ENCODE measurements at regions not wholly inside any gene's neighbourhood (a gene's known extent, or its start where the extent isn't known, plus 50 kb on each side); places are given as distances from the start of the nearest gene placed in this dataset.

DNA sequence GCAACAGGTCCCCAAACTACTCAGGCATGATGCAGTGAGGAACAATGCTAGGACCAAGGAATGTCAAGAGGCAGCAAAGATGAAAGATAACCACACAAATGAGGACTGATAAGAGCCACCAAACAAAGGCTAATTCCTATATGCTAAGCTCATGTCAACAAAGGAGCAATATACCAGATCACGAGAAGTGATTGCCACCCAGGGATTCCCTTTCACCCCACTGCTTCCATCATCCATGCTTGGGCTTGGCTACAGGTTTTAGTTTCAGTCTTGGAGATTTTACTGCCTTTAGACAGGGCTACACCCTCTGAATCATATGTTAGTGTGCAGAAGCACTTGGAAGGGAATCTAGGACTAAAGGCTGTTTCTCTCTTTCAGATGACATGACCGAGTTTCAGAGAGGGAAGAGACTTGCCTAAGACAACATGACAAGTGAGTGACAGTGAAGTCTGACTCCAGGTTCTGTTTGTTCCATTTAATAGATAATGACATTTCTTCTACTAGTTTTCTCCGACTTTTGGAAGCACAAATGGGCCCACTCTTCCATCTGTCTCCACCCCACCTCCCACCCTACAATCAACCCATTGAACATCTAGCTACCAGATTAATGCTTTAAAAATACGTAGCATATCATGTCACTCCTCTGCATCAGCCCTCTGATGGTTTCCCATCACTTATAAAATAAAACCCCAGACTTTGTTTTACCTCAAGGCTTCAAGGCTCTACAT, 173.5 kb upstream of the LRRN1 start:
- intact Hi-C loops (cut with DNase I; ENCODE audit: low total_unique reads) (no loop called here), in situ Hi-C loops (cut with MboI; ENCODE audit: low pct_ligation_motif_present in 1 of 4, low pct_unique_long_range_greater_than_20kb in 1 of 4, low sequenced_read_pairs in 3 of 4) (no loop called here)
- Histone ChIP-seq H3K4me3 (no peak overlapping the region), H3K4me1 (peaks cover 0 to 3% (median 0%) of the 10 kb centered on the region in 4 donors), H3K9me3 (no peaks in the 10 kb centered on the region), H3K27me3 (no peaks in the 10 kb centered on the region), H3K36me3 (no peaks in the 10 kb centered on the region), H3K27ac (peak overlapping the region in 2 of 4 donors; percentile 16 to 51)
- 52 to 71% methylated on average over 3 to 4 of the region's 4 CpGs for WGBS, 2 donors (ENCODE audit: low coverage in 1 of 2)
- TF ChIP-seq POLR2A (IDR thresholded peaks at IDR 0.05) (no peak), POLR2AphosphoS5 (IDR thresholded peaks at IDR 0.05) (no peak), EP300 (IDR thresholded peaks at IDR 0.05; ENCODE audit: low read depth) (no peak)
- TF ChIP-seq, protein P1, sequence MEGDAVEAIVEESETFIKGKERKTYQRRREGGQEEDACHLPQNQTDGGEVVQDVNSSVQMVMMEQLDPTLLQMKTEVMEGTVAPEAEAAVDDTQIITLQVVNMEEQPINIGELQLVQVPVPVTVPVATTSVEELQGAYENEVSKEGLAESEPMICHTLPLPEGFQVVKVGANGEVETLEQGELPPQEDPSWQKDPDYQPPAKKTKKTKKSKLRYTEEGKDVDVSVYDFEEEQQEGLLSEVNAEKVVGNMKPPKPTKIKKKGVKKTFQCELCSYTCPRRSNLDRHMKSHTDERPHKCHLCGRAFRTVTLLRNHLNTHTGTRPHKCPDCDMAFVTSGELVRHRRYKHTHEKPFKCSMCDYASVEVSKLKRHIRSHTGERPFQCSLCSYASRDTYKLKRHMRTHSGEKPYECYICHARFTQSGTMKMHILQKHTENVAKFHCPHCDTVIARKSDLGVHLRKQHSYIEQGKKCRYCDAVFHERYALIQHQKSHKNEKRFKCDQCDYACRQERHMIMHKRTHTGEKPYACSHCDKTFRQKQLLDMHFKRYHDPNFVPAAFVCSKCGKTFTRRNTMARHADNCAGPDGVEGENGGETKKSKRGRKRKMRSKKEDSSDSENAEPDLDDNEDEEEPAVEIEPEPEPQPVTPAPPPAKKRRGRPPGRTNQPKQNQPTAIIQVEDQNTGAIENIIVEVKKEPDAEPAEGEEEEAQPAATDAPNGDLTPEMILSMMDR (IDR thresholded peaks at IDR 0.05), result no peak
- no peak for DNase-seq

DNA sequence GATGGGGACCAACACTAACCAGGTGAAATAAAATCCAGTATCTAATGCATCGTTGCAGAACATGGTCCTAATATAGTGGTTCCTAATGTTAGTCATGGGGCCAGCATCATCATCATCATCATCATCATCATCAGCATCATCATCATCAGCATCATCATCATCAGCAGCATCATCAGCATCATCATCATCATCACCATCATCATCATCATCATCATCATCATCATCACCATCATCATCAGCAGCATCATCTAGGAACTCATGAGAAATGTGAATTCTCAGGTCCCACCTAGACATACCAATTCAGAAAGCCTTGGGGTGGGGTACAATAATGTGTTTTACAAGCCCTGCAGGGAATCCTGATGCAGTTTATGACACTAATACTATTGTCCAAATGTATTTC, 179.4 kb upstream of the LRRN1 start:
- TF ChIP-seq POLR2AphosphoS5 (IDR thresholded peaks at IDR 0.05), result no peak
- no peak for TF ChIP-seq EP300 (IDR thresholded peaks at IDR 0.05; ENCODE audit: low read depth)
- TF ChIP-seq, protein P1 (IDR thresholded peaks at IDR 0.05), result no peak
- no peak for TF ChIP-seq POLR2A (IDR thresholded peaks at IDR 0.05)
- Histone ChIP-seq H3K36me3 (no peaks in the 10 kb centered on the region), H3K4me1 (no peaks in the 10 kb centered on the region), H3K9me3 (no peaks in the 10 kb centered on the region), H3K27me3 (no peaks in the 10 kb centered on the region), H3K4me3 (no peak overlapping the region), H3K27ac (no peak overlapping the region)
- DNase-seq, result no peak
- intact Hi-C loops (cut with DNase I; ENCODE audit: low total_unique reads) (no loop called here), in situ Hi-C loops (cut with MboI; ENCODE audit: low pct_ligation_motif_present in 1 of 4, low pct_unique_long_range_greater_than_20kb in 1 of 4, low sequenced_read_pairs in 3 of 4) (no loop called here)
- WGBS, 2 donors (ENCODE audit: low coverage in 1 of 2), result 79 to 100% methylated on average over 1 of the region's 1 CpG

DNA sequence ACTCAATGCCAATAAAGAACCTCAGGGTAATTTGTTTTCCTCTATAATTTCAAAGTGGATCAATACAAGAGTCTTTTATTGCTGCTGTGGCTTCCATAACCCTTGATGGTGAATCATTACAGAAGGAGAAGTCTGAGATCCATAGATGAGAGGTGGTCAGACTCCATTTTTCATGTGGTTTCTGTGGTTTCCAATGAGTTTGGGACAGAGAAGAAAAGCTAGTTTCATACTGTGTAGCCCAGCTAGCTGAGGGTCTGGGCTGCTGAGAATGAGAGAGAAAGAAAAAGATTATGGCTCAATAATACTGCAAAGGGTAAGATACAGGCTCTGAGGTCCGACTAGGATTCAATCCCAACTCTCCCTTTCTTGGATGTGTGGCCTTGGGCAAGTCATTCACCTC, 180.6 kb upstream of the LRRN1 start:
- Histone ChIP-seq H3K4me1 (no peaks in the 10 kb centered on the region), H3K9me3 (no peaks in the 10 kb centered on the region), H3K27ac (no peak overlapping the region), H3K4me3 (no peak overlapping the region), H3K36me3 (no peaks in the 10 kb centered on the region), H3K27me3 (no peaks in the 10 kb centered on the region)
- intact Hi-C loops (cut with DNase I; ENCODE audit: low total_unique reads) (no loop called here), in situ Hi-C loops (cut with MboI; ENCODE audit: low pct_ligation_motif_present in 1 of 4, low pct_unique_long_range_greater_than_20kb in 1 of 4, low sequenced_read_pairs in 3 of 4) (no loop called here)
- TF ChIP-seq POLR2A (IDR thresholded peaks at IDR 0.05), result no peak
- TF ChIP-seq, protein P1 (IDR thresholded peaks at IDR 0.05), result no peak
- no peak for TF ChIP-seq POLR2AphosphoS5 (IDR thresholded peaks at IDR 0.05)
- TF ChIP-seq EP300 (IDR thresholded peaks at IDR 0.05; ENCODE audit: low read depth), result no peak
- DNase-seq, result no peak
- WGBS, 2 donors (ENCODE audit: low coverage in 1 of 2), result 52 to 80% methylated on average over 1 of the region's 1 CpG

DNA sequence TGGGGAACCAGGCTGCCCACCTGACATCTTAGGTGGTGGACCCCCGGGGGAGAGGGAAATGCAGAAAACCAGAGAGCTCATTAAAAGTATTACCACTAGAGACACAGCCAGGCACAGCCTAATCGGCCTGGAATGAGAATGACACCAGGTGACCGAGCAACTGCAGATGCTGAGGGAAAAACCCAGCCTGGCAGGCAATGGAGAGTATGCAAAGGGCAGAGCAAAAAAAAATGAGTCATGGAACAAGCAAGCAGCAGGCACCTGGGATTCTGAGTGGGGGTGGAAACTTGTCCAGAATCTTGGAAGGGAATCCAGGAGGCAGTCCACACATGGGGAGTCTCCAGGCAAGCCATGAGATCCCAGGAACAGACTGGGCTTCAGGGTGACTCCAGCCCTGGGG, 183.7 kb upstream of the LRRN1 start:
- TF ChIP-seq EP300 (IDR thresholded peaks at IDR 0.05; ENCODE audit: low read depth) (no peak), POLR2AphosphoS5 (IDR thresholded peaks at IDR 0.05) (no peak), POLR2A (IDR thresholded peaks at IDR 0.05) (no peak)
- TF ChIP-seq, protein P1 (IDR thresholded peaks at IDR 0.05), result no peak
- H3K9me3 ChIP-seq, result no peaks in the 10 kb centered on the region
- intact Hi-C loops (cut with DNase I; ENCODE audit: low total_unique reads) (no loop called here), in situ Hi-C loops (cut with MboI; ENCODE audit: low pct_ligation_motif_present in 1 of 4, low pct_unique_long_range_greater_than_20kb in 1 of 4, low sequenced_read_pairs in 3 of 4) (no loop called here)
- no peak overlapping the region for H3K27ac ChIP-seq
- H3K36me3 ChIP-seq, result no peaks in the 10 kb centered on the region
- no peak for DNase-seq
- H3K4me3 ChIP-seq, result no peak overlapping the region
- no peaks in the 10 kb centered on the region for H3K27me3 ChIP-seq
- no peaks in the 10 kb centered on the region for H3K4me1 ChIP-seq
- WGBS, 2 donors (ENCODE audit: low coverage in 1 of 2), result 64 to 80% methylated on average over 3 of the region's 3 CpGs

All from transverse colon (tissue), 4 donors.